ENCODE measurements at regions not wholly inside any gene's neighbourhood (a gene's known extent, or its start where the extent isn't known, plus 50 kb on each side); places are given as distances from the start of the nearest gene placed in this dataset.

DNA sequence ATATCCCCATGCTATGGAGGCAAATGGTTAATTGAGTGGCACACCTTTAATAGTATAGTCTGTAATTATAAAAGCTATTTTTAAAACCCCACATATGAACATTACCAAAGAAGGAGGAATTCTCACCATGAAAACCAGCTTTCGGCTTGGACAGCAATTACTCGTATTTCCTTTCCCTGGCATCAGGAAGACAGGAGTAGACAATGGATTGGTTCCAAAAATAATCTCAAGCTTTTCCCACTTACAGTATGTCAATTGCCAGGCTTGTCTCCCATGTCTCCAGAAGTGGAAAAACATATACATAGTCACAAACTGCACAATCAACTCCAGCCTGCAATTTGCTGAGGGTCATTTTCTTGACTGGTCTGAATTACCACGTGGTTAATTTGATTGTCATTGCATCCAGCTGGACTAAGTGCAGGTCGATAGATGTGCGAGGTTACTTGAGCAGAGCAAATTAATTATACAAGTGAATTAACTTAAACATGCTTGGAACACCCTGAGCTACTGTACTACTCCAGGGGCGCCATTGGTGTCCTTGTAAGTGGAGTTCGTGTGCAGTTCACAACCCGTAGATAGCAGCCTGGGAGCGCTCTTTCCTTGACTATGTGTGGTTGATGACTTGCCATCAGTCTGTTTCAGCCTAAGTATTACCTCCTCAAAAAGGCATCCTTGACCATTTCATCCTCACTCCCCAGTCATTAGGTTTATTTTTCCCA lies 124.3 kb upstream of the PELI1 start:
- TF ChIP-seq CTCF (optimal IDR thresholded peaks at IDR 0.05 in 1 of 3, IDR thresholded peaks at IDR 0.05 in 1 of 3, conservative IDR thresholded peaks at IDR 0.05 in 1 of 3; ENCODE audit: extremely low read depth in 1 of 3, insufficient read depth in 2 of 3, low read length in 3 of 3) (no peak), EZH2 (IDR thresholded peaks at IDR 0.05; ENCODE audit: low read length) (no peak)
